T-helper 1 cell treated with Interleukin-12 subunit alpha and Interleukin-12 subunit beta and Interleukin-4 antibody, amounts not matched to agents 30 μg/mL and 1 μg/mL, for 36 hours (primary cell): ENCODE measurements at regions not wholly inside any gene's neighbourhood (a gene's known extent, or its start where the extent isn't known, plus 50 kb on each side); places are given as distances from the start of the nearest gene placed in this dataset.

Source experiments
- H3K27ac Mint-ChIP-seq: one replicate; pipeline ENCODE4 v1.8.0; 2021; ENCODE audit warnings: mild to moderate bottlenecking, mixed read lengths
- H3K27me3 Mint-ChIP-seq: one replicate; pipeline ENCODE4 v1.8.0; 2021; ENCODE audit warnings: low read depth, mixed read lengths
- H3K36me3 Mint-ChIP-seq: one replicate; pipeline ENCODE4 v1.8.0; 2021; ENCODE audit warnings: low read depth, mixed read lengths
- H3K4me1 Mint-ChIP-seq: one replicate; pipeline ENCODE4 v1.8.0; 2021; ENCODE audit warnings: low read depth, mixed read lengths
- H3K4me3 Mint-ChIP-seq: one replicate; pipeline ENCODE4 v1.8.0; 2021; ENCODE audit warnings: mild to moderate bottlenecking, moderate library complexity, mixed read lengths
- H3K9me3 Mint-ChIP-seq: one replicate; pipeline ENCODE4 v1.8.0; 2021; ENCODE audit warnings: mixed read lengths

DNA sequence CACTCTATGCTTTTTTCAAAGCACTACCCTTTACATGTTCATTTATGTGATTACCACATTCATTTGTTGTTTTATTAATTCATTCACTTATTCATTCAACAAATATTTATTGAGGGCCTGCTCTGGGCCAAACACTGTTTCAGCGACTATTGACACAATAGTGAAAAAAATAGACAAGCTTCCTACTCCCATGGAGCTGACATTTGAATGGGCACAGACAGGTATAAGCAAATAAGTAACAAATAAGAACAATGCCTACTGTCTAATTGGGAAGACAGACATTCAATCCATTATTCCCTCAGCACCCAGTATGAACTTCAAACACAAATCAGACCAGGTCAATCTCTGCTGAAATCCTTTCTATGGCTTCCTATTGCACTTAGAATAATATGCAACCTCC, 156.9 kb upstream of the NR3C1 start:
- no peaks in the 10 kb centered on the region for H3K36me3 Mint-ChIP-seq
- H3K27me3 Mint-ChIP-seq: no peaks in the 10 kb centered on the region
- no peaks in the 10 kb centered on the region for H3K9me3 Mint-ChIP-seq
- H3K4me1 Mint-ChIP-seq: peaks cover 6% of the 10 kb centered on the region
- no peak overlapping the region for H3K4me3 Mint-ChIP-seq
- H3K27ac Mint-ChIP-seq: no peak overlapping the region

DNA sequence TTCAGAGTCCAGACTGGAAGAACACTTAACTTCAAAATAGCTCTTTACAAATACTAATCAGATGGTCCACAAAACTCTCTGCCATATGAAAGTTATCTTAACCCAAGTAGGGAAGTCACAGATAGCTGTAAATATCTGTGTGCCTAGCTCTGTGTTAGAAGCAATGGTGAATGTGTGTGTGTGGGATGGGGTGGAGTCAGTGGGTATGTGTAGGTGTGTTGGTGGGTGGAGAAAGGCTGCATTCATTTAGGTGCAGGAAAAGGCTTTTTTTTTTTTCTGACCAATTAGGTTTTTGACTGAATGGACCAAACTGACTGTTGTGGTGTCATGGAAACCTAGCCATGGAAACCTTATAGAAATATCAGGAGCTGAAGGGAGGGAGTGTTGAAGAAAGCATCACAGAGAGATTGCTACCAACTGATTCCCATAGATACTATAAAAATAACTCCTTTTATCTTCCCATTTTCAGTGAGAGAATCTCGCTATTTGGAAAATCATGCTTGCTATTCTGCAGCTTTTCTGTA, 156.2 kb upstream of the NR3C1 start:
- H3K27me3 Mint-ChIP-seq: no peaks in the 10 kb centered on the region
- H3K27ac Mint-ChIP-seq: no peak overlapping the region
- no peaks in the 10 kb centered on the region for H3K9me3 Mint-ChIP-seq
- H3K4me1 Mint-ChIP-seq: peaks cover 6% of the 10 kb centered on the region
- no peak overlapping the region for H3K4me3 Mint-ChIP-seq
- no peaks in the 10 kb centered on the region for H3K36me3 Mint-ChIP-seq

DNA sequence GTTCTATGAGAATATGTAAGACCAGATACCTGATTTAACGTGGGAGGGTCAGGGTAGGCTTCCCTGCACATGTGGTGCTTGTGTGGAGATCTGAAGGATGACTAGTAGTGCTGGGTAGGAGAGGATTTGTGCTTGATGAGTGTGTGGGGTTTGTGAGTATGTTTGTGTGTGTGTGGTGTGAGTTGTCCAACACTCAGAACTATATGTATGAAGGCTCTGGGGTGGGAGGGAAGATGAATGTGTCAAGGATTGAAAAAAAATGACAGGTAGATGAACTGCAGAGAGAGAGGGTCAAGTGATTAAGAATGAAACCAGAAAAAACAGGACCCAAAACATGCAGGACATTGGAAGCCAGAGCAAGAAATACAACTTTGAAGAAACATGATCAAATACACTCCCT, 154.6 kb upstream of the NR3C1 start:
- Mint-ChIP-seq H3K27me3 (no peaks in the 10 kb centered on the region), H3K4me1 (peaks cover 6% of the 10 kb centered on the region), H3K36me3 (no peaks in the 10 kb centered on the region), H3K4me3 (no peak overlapping the region), H3K9me3 (no peaks in the 10 kb centered on the region), H3K27ac (no peak overlapping the region)

DNA sequence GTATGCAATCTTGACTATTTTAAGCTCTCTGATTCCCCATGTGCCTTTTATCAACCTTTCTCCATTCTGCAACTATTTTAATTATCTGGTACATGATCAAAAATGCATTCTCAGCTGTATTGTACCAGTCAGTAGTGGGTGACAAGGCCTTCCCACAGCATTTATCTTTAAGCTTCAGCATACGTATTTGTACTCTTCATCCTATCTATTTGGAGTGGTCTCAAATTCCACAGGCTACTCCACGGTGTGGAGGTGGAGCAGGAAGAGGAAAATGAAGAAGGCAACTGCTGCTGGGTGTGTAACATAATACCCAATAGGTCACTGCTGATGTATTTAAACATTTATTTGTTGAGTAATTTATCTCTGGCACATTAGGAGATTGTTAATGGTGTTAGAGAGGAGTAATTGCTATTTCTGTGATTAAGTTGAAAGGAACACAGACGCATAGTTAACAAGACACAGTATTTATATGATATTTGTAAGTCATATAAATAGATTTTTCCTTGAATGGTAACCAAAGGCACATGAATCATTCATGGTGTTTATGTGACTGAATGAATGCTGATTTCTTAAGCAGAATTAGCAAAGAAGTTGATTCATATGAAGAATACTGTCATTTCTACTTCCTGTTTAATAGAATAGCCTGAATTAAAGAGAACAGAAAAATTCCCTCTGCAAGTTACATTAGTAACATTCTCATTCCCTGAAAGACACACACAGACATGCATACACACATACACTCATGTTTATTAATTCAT, 153.8 kb upstream of the NR3C1 start:
- Mint-ChIP-seq H3K9me3 (no peaks in the 10 kb centered on the region), H3K4me1 (peaks cover 6% of the 10 kb centered on the region), H3K4me3 (no peak overlapping the region), H3K27me3 (no peaks in the 10 kb centered on the region), H3K27ac (no peak overlapping the region), H3K36me3 (no peaks in the 10 kb centered on the region)

DNA sequence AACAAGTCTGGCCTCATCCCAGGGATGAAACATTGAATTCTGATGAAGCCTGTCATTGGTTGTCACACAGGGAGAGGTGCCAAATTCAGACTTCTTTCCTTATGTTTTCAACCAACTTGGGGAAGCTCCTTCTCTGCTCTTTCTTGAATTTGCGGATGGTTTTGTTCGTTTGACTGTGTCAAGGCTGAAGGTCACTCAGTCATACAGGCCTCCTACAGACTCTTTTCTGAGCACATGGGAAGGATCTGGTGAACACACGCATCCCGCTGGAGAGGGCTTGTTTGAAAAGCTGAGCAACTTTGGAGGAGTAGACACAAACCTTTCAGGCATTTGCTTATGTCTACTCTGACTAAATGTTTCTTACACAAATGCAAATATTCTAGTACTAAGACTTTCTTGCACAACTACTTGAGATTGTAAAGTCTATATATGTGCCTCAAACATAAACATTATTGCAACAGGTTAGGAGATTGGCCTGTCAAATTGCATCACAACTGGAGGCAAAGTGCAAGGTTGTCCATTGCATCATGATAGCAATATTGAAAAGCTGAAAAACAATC, 151.5 kb upstream of the NR3C1 start:
- no peaks in the 10 kb centered on the region for H3K36me3 Mint-ChIP-seq
- no peak overlapping the region for H3K27ac Mint-ChIP-seq
- H3K4me3 Mint-ChIP-seq: no peak overlapping the region
- H3K27me3 Mint-ChIP-seq: no peaks in the 10 kb centered on the region
- H3K9me3 Mint-ChIP-seq: no peaks in the 10 kb centered on the region
- peaks cover 6% of the 10 kb centered on the region for H3K4me1 Mint-ChIP-seq

DNA sequence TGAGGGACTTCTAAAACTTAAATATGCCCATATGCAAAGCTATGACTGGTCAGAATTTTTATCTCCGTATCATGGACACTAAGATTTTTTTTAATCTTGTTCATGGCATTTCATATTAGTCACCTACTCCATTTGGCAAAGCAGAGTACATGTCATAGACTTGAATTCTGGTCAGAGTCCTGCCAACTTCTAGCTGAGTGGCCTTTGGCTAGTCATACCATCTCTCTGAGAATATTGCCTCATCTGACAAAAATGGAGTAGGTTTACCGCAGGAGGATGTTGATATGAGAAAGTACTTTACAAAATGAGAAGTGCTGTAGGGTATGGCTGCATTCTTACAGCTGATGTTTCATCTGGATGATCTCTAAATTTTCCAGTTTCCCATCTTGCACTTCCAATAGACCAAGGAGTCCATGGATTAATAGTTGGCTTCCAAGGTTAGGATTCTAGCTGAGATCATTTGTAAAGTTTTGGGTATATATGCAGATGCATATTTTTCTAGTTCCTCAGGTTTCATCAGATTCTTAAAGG, 150.8 kb upstream of the NR3C1 start:
- no peak overlapping the region for H3K27ac Mint-ChIP-seq
- no peak overlapping the region for H3K4me3 Mint-ChIP-seq
- H3K4me1 Mint-ChIP-seq: peaks cover 3% of the 10 kb centered on the region
- H3K36me3 Mint-ChIP-seq: no peaks in the 10 kb centered on the region
- no peaks in the 10 kb centered on the region for H3K9me3 Mint-ChIP-seq
- H3K27me3 Mint-ChIP-seq: no peaks in the 10 kb centered on the region

DNA sequence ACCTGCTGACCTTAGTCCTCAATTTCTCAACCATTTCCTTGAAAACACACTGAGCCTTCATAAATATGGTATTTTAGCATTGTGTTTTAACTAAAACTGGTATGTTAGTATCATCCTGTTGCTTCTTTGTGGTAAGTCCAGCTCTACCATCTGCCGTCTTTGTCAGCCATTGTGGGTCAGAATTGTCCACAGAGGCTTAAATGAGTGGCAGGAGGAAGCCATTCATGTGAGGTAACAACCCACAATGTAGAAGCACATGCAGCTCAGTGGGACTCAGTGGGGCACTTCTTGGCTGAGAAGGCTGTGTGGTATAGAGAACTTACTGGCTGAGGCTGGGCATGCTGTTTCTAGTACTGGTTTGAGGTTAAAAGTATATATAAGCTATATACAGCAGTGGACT, 149.2 kb upstream of the NR3C1 start:
- H3K27ac Mint-ChIP-seq: no peak overlapping the region
- no peaks in the 10 kb centered on the region for H3K9me3 Mint-ChIP-seq
- no peaks in the 10 kb centered on the region for H3K27me3 Mint-ChIP-seq
- no peak overlapping the region for H3K4me3 Mint-ChIP-seq
- no peaks in the 10 kb centered on the region for H3K36me3 Mint-ChIP-seq
- peaks cover 3% of the 10 kb centered on the region for H3K4me1 Mint-ChIP-seq

DNA sequence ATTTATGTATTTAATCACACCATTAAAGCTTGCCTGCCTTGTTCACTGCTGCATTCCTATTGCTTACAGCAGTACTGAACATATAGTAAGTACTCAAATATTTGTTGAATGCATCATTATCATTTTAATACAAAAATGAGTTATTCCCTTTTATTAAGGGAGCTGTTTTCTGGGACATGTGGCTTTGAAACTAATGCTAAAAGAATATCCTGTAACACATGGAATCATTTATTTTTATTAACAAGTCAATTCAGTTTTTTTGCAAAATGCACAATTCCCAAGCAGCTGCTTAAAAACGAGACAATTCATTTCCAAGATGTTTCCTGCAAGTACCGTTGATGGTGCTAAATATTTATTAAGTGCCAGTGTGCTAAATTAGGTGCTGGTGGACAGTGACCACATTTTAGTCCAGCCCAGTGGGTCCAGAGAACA, 148.3 kb upstream of the NR3C1 start:
- Mint-ChIP-seq H3K36me3 (no peaks in the 10 kb centered on the region), H3K4me1 (no peaks in the 10 kb centered on the region), H3K27ac (no peak overlapping the region), H3K9me3 (no peaks in the 10 kb centered on the region), H3K4me3 (no peak overlapping the region), H3K27me3 (no peaks in the 10 kb centered on the region)

DNA sequence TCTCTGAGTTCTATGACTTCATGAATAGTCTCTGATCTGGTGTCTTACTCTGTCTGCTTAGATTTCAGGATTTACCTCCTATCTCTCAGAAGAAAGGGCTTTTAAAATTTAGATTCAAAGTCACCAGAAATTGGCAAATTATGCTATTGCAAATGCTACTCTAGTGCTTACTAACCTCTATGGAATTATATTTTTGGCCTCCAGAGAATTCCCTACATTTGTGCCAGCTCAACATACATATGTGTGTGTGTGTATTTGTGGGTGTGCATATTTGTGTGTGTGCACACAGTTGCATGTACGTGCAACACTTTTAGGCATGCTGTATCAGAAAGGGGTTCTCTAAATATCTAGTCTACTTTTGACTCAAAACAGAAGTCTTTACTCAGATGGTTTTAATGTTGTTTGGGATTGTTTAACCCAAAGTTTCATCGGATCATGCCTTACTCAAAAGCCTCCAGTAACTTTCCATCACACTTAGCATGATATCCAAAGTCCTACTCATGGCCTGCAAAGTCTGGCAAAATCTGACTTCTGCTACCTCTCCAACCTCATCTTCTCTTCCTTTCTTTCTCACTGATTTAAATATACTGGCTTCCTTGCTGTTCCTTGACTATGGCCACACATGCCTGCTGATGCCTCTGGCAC, 147.6 kb upstream of the NR3C1 start:
- Mint-ChIP-seq H3K36me3 (no peaks in the 10 kb centered on the region), H3K9me3 (no peaks in the 10 kb centered on the region), H3K4me1 (no peaks in the 10 kb centered on the region), H3K4me3 (no peak overlapping the region), H3K27me3 (no peaks in the 10 kb centered on the region), H3K27ac (no peak overlapping the region)

DNA sequence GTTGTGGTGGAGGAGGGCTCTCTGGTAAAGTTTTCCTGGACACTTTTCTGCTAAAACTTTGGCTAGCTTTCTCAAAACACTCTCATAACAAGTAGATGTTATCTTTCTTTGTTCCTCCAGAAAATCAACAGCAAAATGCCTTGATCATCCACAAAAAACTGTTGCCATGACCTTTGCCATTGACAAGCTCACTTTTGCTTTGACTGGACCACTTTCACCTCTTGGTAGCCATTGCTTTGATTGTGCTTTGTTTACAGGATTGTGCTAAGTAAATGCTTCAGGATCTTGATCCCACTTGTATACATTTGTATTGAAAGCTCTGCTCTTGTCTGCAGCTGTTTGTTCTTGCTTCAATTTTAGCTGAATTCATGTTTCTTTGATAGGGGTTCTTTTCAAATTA, 143.9 kb upstream of the NR3C1 start:
- Mint-ChIP-seq H3K27ac (no peak overlapping the region), H3K4me3 (no peak overlapping the region), H3K9me3 (no peaks in the 10 kb centered on the region), H3K36me3 (no peaks in the 10 kb centered on the region), H3K27me3 (no peaks in the 10 kb centered on the region), H3K4me1 (no peaks in the 10 kb centered on the region)

DNA sequence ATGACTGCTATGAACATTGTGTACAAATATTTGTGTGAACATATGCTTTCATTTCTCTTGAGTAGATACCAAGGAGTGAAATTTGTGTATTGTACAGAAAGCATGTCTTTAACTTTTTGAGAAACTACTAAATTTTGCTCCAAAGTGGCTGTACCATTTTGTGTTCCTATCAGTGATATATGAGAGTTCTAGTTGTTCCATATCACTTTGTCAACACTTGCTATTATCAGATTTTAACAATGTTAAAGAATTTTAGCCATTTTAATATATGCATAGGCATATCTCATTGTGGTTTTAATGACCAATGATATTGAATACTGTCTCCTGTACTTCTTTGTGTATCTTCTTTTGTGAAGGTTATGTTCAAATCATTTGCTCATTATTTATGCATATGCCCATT, 142.9 kb upstream of the NR3C1 start:
- Mint-ChIP-seq H3K4me3 (no peak overlapping the region), H3K27me3 (no peaks in the 10 kb centered on the region), H3K9me3 (no peaks in the 10 kb centered on the region), H3K27ac (no peak overlapping the region), H3K4me1 (no peaks in the 10 kb centered on the region), H3K36me3 (no peaks in the 10 kb centered on the region)

DNA sequence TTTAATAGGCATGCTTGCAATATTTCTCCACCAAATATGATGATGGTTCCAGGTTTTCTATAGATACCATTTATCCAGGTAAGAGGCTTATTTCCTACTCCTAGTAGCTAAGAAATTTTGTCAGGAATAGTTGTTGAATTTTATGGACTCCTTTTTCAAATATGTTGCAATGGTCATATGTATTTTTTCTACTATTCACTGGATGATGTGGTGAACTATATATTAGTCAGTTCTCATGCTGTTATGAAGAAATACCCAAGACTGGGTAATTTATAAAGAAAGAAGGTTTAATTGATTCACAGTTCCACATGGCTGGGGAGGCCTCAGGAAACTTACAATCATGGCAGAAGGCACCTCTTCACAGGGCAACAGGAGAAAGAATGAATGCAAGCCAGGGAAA, 141.1 kb upstream of the NR3C1 start:
- Mint-ChIP-seq H3K4me3 (no peak overlapping the region), H3K27ac (no peak overlapping the region), H3K36me3 (no peaks in the 10 kb centered on the region), H3K9me3 (peaks cover 2% of the 10 kb centered on the region), H3K27me3 (no peaks in the 10 kb centered on the region), H3K4me1 (no peaks in the 10 kb centered on the region)

DNA sequence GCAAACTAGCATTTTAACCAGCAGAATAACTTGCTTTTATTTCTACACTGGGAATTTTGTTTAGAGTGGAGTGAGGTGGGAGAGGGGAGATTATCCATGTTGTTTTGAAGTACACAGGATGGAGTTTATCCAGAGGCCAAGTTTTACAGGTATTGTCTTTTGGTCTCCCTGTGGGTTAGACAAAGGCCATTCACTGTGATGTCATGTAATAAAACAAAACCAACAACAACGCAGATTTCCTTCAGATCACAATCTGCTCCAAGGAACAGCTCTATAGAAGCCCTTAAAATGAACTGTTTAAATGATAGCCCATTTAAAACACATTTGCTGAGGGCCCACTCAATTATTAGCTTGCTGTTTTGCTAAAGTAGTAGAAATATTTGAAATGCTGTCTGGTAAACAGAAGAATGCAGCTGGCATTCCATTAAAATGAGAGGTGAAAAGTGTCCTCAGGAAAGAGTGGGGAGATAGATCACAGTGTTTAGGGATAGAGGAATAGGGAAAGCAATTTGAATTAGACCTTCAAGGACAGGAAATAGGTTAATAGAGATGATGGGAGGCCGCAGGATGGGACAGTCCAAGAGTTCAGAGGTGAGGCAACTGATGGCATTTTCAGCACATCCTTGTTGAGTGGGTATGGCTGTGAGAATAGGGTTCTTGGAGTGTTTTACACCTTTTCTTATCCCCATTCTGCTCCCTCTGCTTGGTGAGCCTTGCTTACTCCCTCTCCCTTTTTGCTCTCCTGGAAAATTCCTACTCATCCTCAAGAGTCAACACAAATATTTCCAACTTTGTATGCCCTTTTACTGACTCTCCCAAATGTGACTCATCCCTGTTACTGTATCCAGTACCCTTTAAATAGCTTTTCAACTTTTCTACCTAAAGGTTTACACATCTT, 140.1 kb upstream of the NR3C1 start:
- H3K27me3 Mint-ChIP-seq: no peaks in the 10 kb centered on the region
- no peaks in the 10 kb centered on the region for H3K36me3 Mint-ChIP-seq
- H3K9me3 Mint-ChIP-seq: peaks cover 8% of the 10 kb centered on the region
- no peaks in the 10 kb centered on the region for H3K4me1 Mint-ChIP-seq
- H3K27ac Mint-ChIP-seq: no peak overlapping the region
- no peak overlapping the region for H3K4me3 Mint-ChIP-seq

DNA sequence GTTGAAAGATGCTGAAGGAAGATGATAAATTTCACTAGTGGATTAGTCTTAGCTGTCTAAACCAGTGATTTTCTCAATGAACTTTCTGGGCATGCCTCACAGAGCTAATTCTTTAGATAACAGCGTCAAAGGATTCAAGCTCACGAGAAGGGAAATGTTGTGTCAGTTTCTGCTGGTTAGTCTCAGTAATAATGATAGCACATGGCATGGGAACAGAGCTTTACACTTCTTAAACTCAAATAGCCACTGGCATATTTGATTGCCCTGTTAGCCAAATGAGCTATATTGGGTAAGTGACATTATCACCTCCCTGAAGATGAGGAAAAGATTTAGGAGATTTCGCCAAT, 139.3 kb upstream of the NR3C1 start:
- H3K9me3 Mint-ChIP-seq: peaks cover 8% of the 10 kb centered on the region
- no peak overlapping the region for H3K4me3 Mint-ChIP-seq
- no peaks in the 10 kb centered on the region for H3K4me1 Mint-ChIP-seq
- H3K27me3 Mint-ChIP-seq: no peaks in the 10 kb centered on the region
- H3K27ac Mint-ChIP-seq: no peak overlapping the region
- no peaks in the 10 kb centered on the region for H3K36me3 Mint-ChIP-seq
